Heart right ventricle (tissue), 16 donors: ENCODE measurements at regions not wholly inside any gene's neighbourhood (a gene's known extent, or its start where the extent isn't known, plus 50 kb on each side); places are given as distances from the start of the nearest gene placed in this dataset.

Experiments used
- ATAC-seq, 8 donors: fragments of 200-7000 bp; cut with Tn5 transposase; one replicate each; pipeline ENCODE4 v1.9.1; 2020; ENCODE audit warnings: mild to moderate bottlenecking in 8 of 8, moderate library complexity in 8 of 8, moderate number of reproducible peaks in 1 of 8
- DNase-seq, 2 donors: peaks; one replicate each; pipeline ENCODE4 v3.0.0-alpha.2; 2020
- H3K27ac ChIP-seq, 10 donors: fragments of 200-600 bp; sonication (generic) in 2 of 10; one replicate each; pipeline versions ENCODE4 v1.5.0 to v1.8.0; 2020 to 2022; ENCODE audit warnings: mild to moderate bottlenecking in 3 of 10
- H3K27me3 ChIP-seq, 7 donors: fragments of 200-600 bp; one replicate each; pipeline ENCODE4 v1.8.0; 2021 to 2022; ENCODE audit warnings: mild to moderate bottlenecking in 2 of 7
- H3K36me3 ChIP-seq, 9 donors: fragments of 200-600 bp; sonication (generic) in 1 of 9; one replicate each; pipeline versions ENCODE4 v1.5.0 to v1.8.0; 2020 to 2022; ENCODE audit warnings: mild to moderate bottlenecking in 2 of 9
- H3K4me1 ChIP-seq, 9 donors: fragments of 200-600 bp; sonication (generic) in 1 of 9; one replicate each; pipeline versions ENCODE4 v1.5.0 to v1.8.0; 2020 to 2022; ENCODE audit warnings: mild to moderate bottlenecking in 4 of 9
- H3K4me3 ChIP-seq, 10 donors: fragments of 200-600 bp; sonication (generic) in 2 of 10; one replicate each; pipeline versions ENCODE4 v1.5.0 to v1.8.0; 2020 to 2022; ENCODE audit warnings: mild to moderate bottlenecking in 7 of 10, moderate library complexity in 2 of 10
- H3K9me3 ChIP-seq, 11 donors: fragments of 200-600 bp in 10 of 11; sonication (generic) in 2 of 11; one replicate each; pipeline versions ENCODE4 v1.5.0 to v1.8.0; 2013 to 2022; ENCODE audit warnings: mild to moderate bottlenecking in 2 of 11, control low read depth in 1 of 11, moderate library complexity in 1 of 11
- CTCF ChIP-seq, 9 donors: fragments of 200-600 bp; sonication (generic) in 2 of 9; IDR thresholded peaks; one replicate each; pipeline versions ENCODE4 v1.5.0 to v1.8.0; 2021 to 2022; ENCODE audit warnings: antibody characterized with exemption in 9 of 9, mild to moderate bottlenecking in 5 of 9, moderate library complexity in 1 of 9
- WGBS, 2 donors: extraction: QIAGEN DNeasy Blood & Tissue Kit; methylation state at CpG; one replicate each; pipeline ENCODE4 v1.1.7; 2013; ENCODE audit warnings: inconsistent platforms in 1 of 2; 5-methylcytosine and 5-hydroxymethylcytosine counted together
- intact Hi-C, 10 donors: fragments of 100-400 bp; cut with DNase I; formaldehyde crosslinking; loops; one replicate each; pipeline versions ENCODE4 v1.11.1 to v1.14.2; 2022
- donor health status: Arrhythmogenic right ventricular cardiomyopathy.
- donor health status: ischemic (EF 13 %, LVEDD 7.1; RV severe dilation, severe dysfunction).
- donor health status: healthy with polysubstance abuse.
- donor health status: DM: no; HTN: yes; CAD: no.
- donor health status: DM: no; HTN: no; CAD: no.
- donor health status: ischemic (EF 25% LVEDD 6.9; RV normal size, moderate dysfunction).
- donor health status: ischemic (EF 25% LVEDD 5.7; RV mildly dilated, moderate dysfunction).
- donor health status: healthy.
- donor health status: DM: yes; HTN: yes; CAD: no.
- donor health status: Ischemic cardiomyopathy.
- donor health status: ischemic (EF 35%, LVEDD 5.7; RV mildly dilated, moderate dysfunction).
- donor health status: nonischemic (EF 11% LVEDD 7.7; RV severe dilation, severe dysfunction).
- donor health status: DM: yes; HTN: yes; CAD: no.
- donor health status: PGD.
- donor health status: ischemic (EF 29% LVEDD 5.4; RV normal size, mild dysfunction).
- donor health status: nonischemic (EF 23%, LVEDD 6.1; RV moderate dilation, normal function).

GRCh38 chr12:88413646-88414045 lies 166.6 kb downstream of the KITLG start:
- TF ChIP-seq CTCF (IDR thresholded peaks at IDR 0.05): no peak
- intact Hi-C loops: no loop called here
- no peaks in the 10 kb centered on the region for H3K27me3 ChIP-seq
- H3K36me3 ChIP-seq: no peaks in the 10 kb centered on the region
- ATAC-seq (no peak), DNase-seq (no peak)
- no peak overlapping the region for H3K4me3 ChIP-seq
- H3K9me3 ChIP-seq: no peaks in the 10 kb centered on the region
- H3K4me1 ChIP-seq: peaks cover 0 to 7% (median 0%) of the 10 kb centered on the region in 9 donors
- no peak overlapping the region for H3K27ac ChIP-seq
- WGBS, 2 donors: 79 to 86% methylated on average over 2 of the region's 2 CpGs

- intact Hi-C loops: loop anchor here in 1 of 10 donors (5.0 kb wide), 2 partner anchors 104 to 161 kb away; no protein-coding TSS in a partner anchor
- peaks cover 0 to 17% (median 0%) of the 10 kb centered on the region in 9 donors for H3K4me1 ChIP-seq
- H3K4me3 ChIP-seq: peak overlapping the region in 4 of 10 donors; percentile 8 to 28 (median 22)
- 78 to 85% methylated on average over 2 of the region's 2 CpGs for WGBS, 2 donors
- peak overlapping the region in 3 of 10 donors; percentile 19 to 35 (median 21) for H3K27ac ChIP-seq
- ATAC-seq (no peak), DNase-seq (no peak)
- no peaks in the 10 kb centered on the region for H3K36me3 ChIP-seq
- no peak for TF ChIP-seq CTCF (IDR thresholded peaks at IDR 0.05)
- H3K27me3 ChIP-seq: no peaks in the 10 kb centered on the region
- no peaks in the 10 kb centered on the region for H3K9me3 ChIP-seq
Observed at GRCh38 chr12:88416155-88416554, 164.1 kb downstream of the KITLG start.

GRCh38 chr12:88416786-88417185 lies 163.5 kb downstream of the KITLG start:
- H3K27ac ChIP-seq: peak overlapping the region in 2 of 10 donors; percentile 21 to 35
- no peaks in the 10 kb centered on the region for H3K9me3 ChIP-seq
- no peaks in the 10 kb centered on the region for H3K36me3 ChIP-seq
- peak overlapping the region in 2 of 10 donors; percentile 27 to 28 for H3K4me3 ChIP-seq
- no peak for TF ChIP-seq CTCF (IDR thresholded peaks at IDR 0.05)
- peaks cover 0 to 17% (median 0%) of the 10 kb centered on the region in 9 donors for H3K4me1 ChIP-seq
- 75% methylated on average over 2 of the region's 2 CpGs for WGBS, 2 donors
- H3K27me3 ChIP-seq: no peaks in the 10 kb centered on the region
- ATAC-seq: no peak
- intact Hi-C loops: loop anchor here in 1 of 10 donors (5.0 kb wide), 2 partner anchors 104 to 161 kb away; no protein-coding TSS in a partner anchor
- DNase-seq: no peak

GRCh38 chr12:88417531-88417930 lies 162.7 kb downstream of the KITLG start:
- Histone ChIP-seq H3K27me3 (no peaks in the 10 kb centered on the region), H3K9me3 (no peaks in the 10 kb centered on the region), H3K4me3 (no peak overlapping the region), H3K4me1 (peaks cover 0 to 17% (median 0%) of the 10 kb centered on the region in 9 donors), H3K27ac (peak overlapping the region in 1 of 10 donors; percentile 35), H3K36me3 (no peaks in the 10 kb centered on the region)
- DNase-seq (no peak), ATAC-seq (no peak)
- intact Hi-C loops: loop anchor here in 1 of 10 donors (5.0 kb wide), 2 partner anchors 105 to 160 kb away; no protein-coding TSS in a partner anchor
- TF ChIP-seq CTCF (IDR thresholded peaks at IDR 0.05): no peak
- 74 to 84% methylated on average over 5 of the region's 5 CpGs for WGBS, 2 donors
